ENCODE measurements at regions not wholly inside any gene's neighbourhood (a gene's known extent, or its start where the extent isn't known, plus 50 kb on each side); places are given as distances from the start of the nearest gene placed in this dataset.

GRCh38 chr11:79937676-79938334 lies 497.0 kb upstream of the TENM4 start:
- no peak for ATAC-seq (ENCODE audit: insufficient read depth, low FRiP score)

GRCh38 chr11:79932612-79933011 lies 491.8 kb upstream of the TENM4 start:
- Histone ChIP-seq H3K4me1 (ENCODE audit: control insufficient read depth in 5 of 5, insufficient read depth in 5 of 5, low read length in 5 of 5) (no peaks in the 10 kb centered on the region), H3K9me3 (ENCODE audit: control insufficient read depth in 4 of 4, insufficient read depth in 3 of 4, low read length in 3 of 4) (no peaks in the 10 kb centered on the region), H3K27me3 (ENCODE audit: control insufficient read depth in 3 of 3, insufficient read depth in 3 of 3, low read length in 2 of 3) (no peaks in the 10 kb centered on the region), H3K36me3 (ENCODE audit: control insufficient read depth in 4 of 4, insufficient read depth in 4 of 4, low read length in 4 of 4) (no peaks in the 10 kb centered on the region), H3K9ac (ENCODE audit: insufficient read depth in 1 of 2, low read length in 2 of 2) (no peak overlapping the region), H3K27ac (ENCODE audit: low read depth in 1 of 2, low read length in 1 of 2) (no peak overlapping the region), H3K4me3 (no peak overlapping the region)
- WGBS, 2 donors = 69 to 94% methylated on average over 1 of the region's 1 CpG
- no peak for DNase-seq
- ATAC-seq (ENCODE audit: insufficient read depth, low FRiP score) = no peak
- TF ChIP-seq CTCF (IDR thresholded peaks at IDR 0.05; ENCODE audit: control extremely low read depth, extremely low read depth) = no peak

More at GRCh38 chr11:79937676-79938334, 497.0 kb upstream of the TENM4 start:
- TF ChIP-seq CTCF (IDR thresholded peaks at IDR 0.05; ENCODE audit: control extremely low read depth, extremely low read depth) = no peak
- H3K27ac ChIP-seq (ENCODE audit: low read depth in 1 of 2, low read length in 1 of 2) = no peak overlapping the region
- 87% methylated on average over 3 of the region's 3 CpGs for WGBS, 2 donors
- no peak overlapping the region for H3K4me3 ChIP-seq
- H3K27me3 ChIP-seq (ENCODE audit: control insufficient read depth in 3 of 3, insufficient read depth in 3 of 3, low read length in 2 of 3) = no peaks in the 10 kb centered on the region
- H3K4me1 ChIP-seq (ENCODE audit: control insufficient read depth in 5 of 5, insufficient read depth in 5 of 5, low read length in 5 of 5) = no peaks in the 10 kb centered on the region
- no peak overlapping the region for H3K9ac ChIP-seq (ENCODE audit: insufficient read depth in 1 of 2, low read length in 2 of 2)
- no peaks in the 10 kb centered on the region for H3K36me3 ChIP-seq (ENCODE audit: control insufficient read depth in 4 of 4, insufficient read depth in 4 of 4, low read length in 4 of 4)
- DNase-seq = peak in 2 of 3 donors; percentile 11 to 42
- peaks cover 0 to 2% (median 0%) of the 10 kb centered on the region in 4 donors for H3K9me3 ChIP-seq (ENCODE audit: control insufficient read depth in 4 of 4, insufficient read depth in 3 of 4, low read length in 3 of 4)

- Histone ChIP-seq H3K9me3 (ENCODE audit: control insufficient read depth in 4 of 4, insufficient read depth in 3 of 4, low read length in 3 of 4) (no peaks in the 10 kb centered on the region), H3K27me3 (ENCODE audit: control insufficient read depth in 3 of 3, insufficient read depth in 3 of 3, low read length in 2 of 3) (no peaks in the 10 kb centered on the region), H3K36me3 (ENCODE audit: control insufficient read depth in 4 of 4, insufficient read depth in 4 of 4, low read length in 4 of 4) (no peaks in the 10 kb centered on the region), H3K9ac (ENCODE audit: insufficient read depth in 1 of 2, low read length in 2 of 2) (no peak overlapping the region), H3K27ac (ENCODE audit: low read depth in 1 of 2, low read length in 1 of 2) (no peak overlapping the region), H3K4me1 (ENCODE audit: control insufficient read depth in 5 of 5, insufficient read depth in 5 of 5, low read length in 5 of 5) (no peaks in the 10 kb centered on the region), H3K4me3 (no peak overlapping the region)
- WGBS, 2 donors = 85 to 93% methylated on average over 1 of the region's 1 CpG
- ATAC-seq (ENCODE audit: insufficient read depth, low FRiP score) (no peak), DNase-seq (no peak)
- no peak for TF ChIP-seq CTCF (IDR thresholded peaks at IDR 0.05; ENCODE audit: control extremely low read depth, extremely low read depth)
These were observed 490.9 kb upstream of the TENM4 start for GRCh38 chr11:79931692-79932091.

GRCh38 chr11:79926707-79927106 lies 485.9 kb upstream of the TENM4 start:
- Histone ChIP-seq H3K27ac (ENCODE audit: low read depth in 1 of 2, low read length in 1 of 2) (no peak overlapping the region), H3K9me3 (ENCODE audit: control insufficient read depth in 4 of 4, insufficient read depth in 3 of 4, low read length in 3 of 4) (no peaks in the 10 kb centered on the region), H3K4me3 (no peak overlapping the region), H3K4me1 (ENCODE audit: control insufficient read depth in 5 of 5, insufficient read depth in 5 of 5, low read length in 5 of 5) (no peaks in the 10 kb centered on the region), H3K36me3 (ENCODE audit: control insufficient read depth in 4 of 4, insufficient read depth in 4 of 4, low read length in 4 of 4) (no peaks in the 10 kb centered on the region), H3K9ac (ENCODE audit: insufficient read depth in 1 of 2, low read length in 2 of 2) (no peak overlapping the region), H3K27me3 (ENCODE audit: control insufficient read depth in 3 of 3, insufficient read depth in 3 of 3, low read length in 2 of 3) (no peaks in the 10 kb centered on the region)
- ATAC-seq (ENCODE audit: insufficient read depth, low FRiP score) (no peak), DNase-seq (no peak)
- no peak for TF ChIP-seq CTCF (IDR thresholded peaks at IDR 0.05; ENCODE audit: control extremely low read depth, extremely low read depth)
- 93 to 94% methylated on average over 2 of the region's 2 CpGs for WGBS, 2 donors

All from lung (tissue), 11 donors.